Neural cell (in vitro differentiated cells): ENCODE measurements at regions not wholly inside any gene's neighbourhood (a gene's known extent, or its start where the extent isn't known, plus 50 kb on each side); places are given as distances from the start of the nearest gene placed in this dataset.

ENCODE experiments used
- H2AFZ ChIP-seq: fragments of 200-600, 300-800 bp; sonication (generic), shearing (Covaris generic); 2 replicates; pipeline ENCODE4 v1.6.0; 2014; ENCODE audit warnings: low read depth, mild to moderate bottlenecking, antibody characterized with exemption, low read length, moderate library complexity
- H3F3A ChIP-seq: fragments of 200-600 bp; shearing (Covaris generic); 2 replicates; pipeline ENCODE4 v1.6.1; 2016; ENCODE audit warnings: mild to moderate bottlenecking, moderate library complexity, mixed read lengths, antibody characterized with exemption, low read length; ENCODE audit not compliant: insufficient read depth, poor library complexity, severe bottlenecking
- H3K27ac ChIP-seq: fragments of 200-600, 300-800 bp; sonication (generic), shearing (Covaris generic); 2 replicates; pipeline ENCODE4 v1.5.1; 2014; ENCODE audit warnings: mild to moderate bottlenecking, low read length, moderate library complexity
- H3K27me3 ChIP-seq: fragments of 300-800, 200-600 bp; sonication (generic), shearing (Covaris generic); 2 replicates; pipeline ENCODE4 v1.6.0; 2014; ENCODE audit warnings: mild to moderate bottlenecking, low read depth, low read length, moderate library complexity; ENCODE audit not compliant: insufficient read depth
- H3K36me3 ChIP-seq: fragments of 300-800, 200-600 bp; sonication (generic), shearing (Covaris generic); 2 replicates; pipeline ENCODE4 v1.5.1; 2014; ENCODE audit warnings: mild to moderate bottlenecking, antibody characterized with exemption, low read length, moderate library complexity; ENCODE audit not compliant: insufficient read depth
- H3K4me2 ChIP-seq: fragments of 300-800, 200-600 bp; sonication (generic), shearing (Covaris generic); 2 replicates; pipeline ENCODE4 v1.6.0; 2014; ENCODE audit warnings: mild to moderate bottlenecking, low read length
- H3K4me3 ChIP-seq: fragments of 300-800, 200-600 bp; sonication (generic), shearing (Covaris generic); 2 replicates; pipeline ENCODE4 v1.5.1; 2014; ENCODE audit warnings: mild to moderate bottlenecking, low read length, moderate library complexity
- H3K79me2 ChIP-seq: fragments of 200-600 bp; shearing (Covaris generic); replicated peaks from 2 replicates; pipeline ENCODE4 v1.6.0; 2014; ENCODE audit warnings: mild to moderate bottlenecking, low read length, moderate library complexity; ENCODE audit not compliant: insufficient read depth
- H3K9ac ChIP-seq: fragments of 300-800, 200-600 bp; sonication (generic), shearing (Covaris generic); 2 replicates; pipeline ENCODE4 v1.6.1; 2016; ENCODE audit warnings: mild to moderate bottlenecking, low read length, mixed read lengths
- H3K9me2 ChIP-seq: fragments of 200-600 bp; shearing (Covaris generic); 2 replicates; pipeline ENCODE4 v1.6.1; 2016; ENCODE audit warnings: mild to moderate bottlenecking, low read length, mixed read lengths; ENCODE audit not compliant: insufficient read depth
- H3K9me3 ChIP-seq: fragments of 200-600, 300-800 bp; sonication (generic), shearing (Covaris generic); 2 replicates; pipeline ENCODE4 v1.6.1; 2016; ENCODE audit warnings: mild to moderate bottlenecking, mixed run types, low read length, moderate library complexity, mixed read lengths
- H4K20me1 ChIP-seq: fragments of 200-600 bp; shearing (Covaris generic); 2 replicates; pipeline ENCODE4 v1.6.1; 2016; ENCODE audit warnings: mild to moderate bottlenecking, mixed run types; ENCODE audit not compliant: insufficient read depth
- EP300 ChIP-seq: fragments of 450-650 bp; conservative IDR thresholded peaks from 2 replicates; pipeline ENCODE4 v1.6.1; 2014; ENCODE audit warnings: antibody characterized with exemption, mild to moderate bottlenecking, moderate library complexity; ENCODE audit not compliant: poor library complexity, severe bottlenecking
- EZH2 ChIP-seq: fragments of 200-600, 300-800 bp; shearing (Covaris generic), sonication (generic); IDR thresholded peaks from 2 replicates; pipeline ENCODE4 v1.6.1; 2014; ENCODE audit warnings: antibody characterized with exemption, low read length, borderline replicate concordance, mild to moderate bottlenecking; ENCODE audit not compliant: insufficient read depth, poor library complexity, severe bottlenecking
- MXI1 ChIP-seq: fragments of 450-650 bp; conservative IDR thresholded peaks from 2 replicates; pipeline ENCODE4 v1.6.1; 2014; ENCODE audit warnings: antibody characterized with exemption, mild to moderate bottlenecking; ENCODE audit not compliant: poor library complexity, severe bottlenecking
- POLR2AphosphoS5 ChIP-seq: IDR thresholded peaks from 2 replicates; pipeline ENCODE4 v1.6.1; 2012
- RAD21 ChIP-seq: fragments of 450-650 bp; conservative IDR thresholded peaks from 2 replicates; pipeline ENCODE4 v1.6.1; 2014; ENCODE audit warnings: antibody characterized with exemption, mild to moderate bottlenecking, moderate library complexity
- SMC3 ChIP-seq: fragments of 450-650 bp; conservative IDR thresholded peaks from 2 replicates; pipeline ENCODE4 v1.6.1; 2014; ENCODE audit warnings: antibody characterized with exemption, mild to moderate bottlenecking, moderate library complexity; ENCODE audit not compliant: poor library complexity
- TAF1 ChIP-seq: IDR thresholded peaks from 2 replicates; pipeline ENCODE4 v1.6.1; 2012; ENCODE audit warnings: low read depth
- TF ChIP-seq, protein P1 (sequence below): IDR thresholded peaks from 2 replicates; pipeline ENCODE4 v1.6.1; 2012; ENCODE audit warnings: borderline replicate concordance
- TF ChIP-seq, protein P2 (sequence below): fragments of 450-650 bp; IDR thresholded peaks from 2 replicates; pipeline ENCODE4 v1.5.1; 2014; ENCODE audit warnings: antibody characterized with exemption, mild to moderate bottlenecking, moderate library complexity; ENCODE audit not compliant: poor library complexity, severe bottlenecking

DNA sequence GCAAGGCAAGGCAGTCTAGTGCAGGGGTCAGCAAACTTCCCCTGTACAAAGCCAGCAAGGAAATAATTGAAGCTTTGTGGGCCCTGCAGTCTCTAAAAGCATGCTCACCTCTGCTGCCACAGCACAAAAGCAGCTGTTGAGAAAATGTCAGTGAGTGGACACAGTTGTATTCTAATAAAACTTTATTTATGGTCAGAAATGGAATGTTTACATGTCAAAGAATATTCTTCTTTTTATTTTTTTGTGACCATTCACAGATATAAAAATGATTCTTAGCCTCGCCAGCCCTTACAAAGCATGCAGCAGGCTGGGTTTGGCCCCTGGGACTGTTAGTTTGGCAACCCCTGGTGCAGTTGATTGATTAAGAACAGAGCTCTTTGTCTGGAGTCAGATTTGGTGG, 192.4 kb downstream of the BUB3 start:
- H4K20me1 ChIP-seq: no peaks in the 10 kb centered on the region
- no peak overlapping the region for H2AFZ ChIP-seq
- H3K79me2 ChIP-seq: no peaks in the 10 kb centered on the region
- H3K27ac ChIP-seq: no peak overlapping the region
- no peak overlapping the region for H3K4me2 ChIP-seq
- TF ChIP-seq MXI1: no peak
- no peak for TF ChIP-seq TAF1
- TF ChIP-seq, protein P1, sequence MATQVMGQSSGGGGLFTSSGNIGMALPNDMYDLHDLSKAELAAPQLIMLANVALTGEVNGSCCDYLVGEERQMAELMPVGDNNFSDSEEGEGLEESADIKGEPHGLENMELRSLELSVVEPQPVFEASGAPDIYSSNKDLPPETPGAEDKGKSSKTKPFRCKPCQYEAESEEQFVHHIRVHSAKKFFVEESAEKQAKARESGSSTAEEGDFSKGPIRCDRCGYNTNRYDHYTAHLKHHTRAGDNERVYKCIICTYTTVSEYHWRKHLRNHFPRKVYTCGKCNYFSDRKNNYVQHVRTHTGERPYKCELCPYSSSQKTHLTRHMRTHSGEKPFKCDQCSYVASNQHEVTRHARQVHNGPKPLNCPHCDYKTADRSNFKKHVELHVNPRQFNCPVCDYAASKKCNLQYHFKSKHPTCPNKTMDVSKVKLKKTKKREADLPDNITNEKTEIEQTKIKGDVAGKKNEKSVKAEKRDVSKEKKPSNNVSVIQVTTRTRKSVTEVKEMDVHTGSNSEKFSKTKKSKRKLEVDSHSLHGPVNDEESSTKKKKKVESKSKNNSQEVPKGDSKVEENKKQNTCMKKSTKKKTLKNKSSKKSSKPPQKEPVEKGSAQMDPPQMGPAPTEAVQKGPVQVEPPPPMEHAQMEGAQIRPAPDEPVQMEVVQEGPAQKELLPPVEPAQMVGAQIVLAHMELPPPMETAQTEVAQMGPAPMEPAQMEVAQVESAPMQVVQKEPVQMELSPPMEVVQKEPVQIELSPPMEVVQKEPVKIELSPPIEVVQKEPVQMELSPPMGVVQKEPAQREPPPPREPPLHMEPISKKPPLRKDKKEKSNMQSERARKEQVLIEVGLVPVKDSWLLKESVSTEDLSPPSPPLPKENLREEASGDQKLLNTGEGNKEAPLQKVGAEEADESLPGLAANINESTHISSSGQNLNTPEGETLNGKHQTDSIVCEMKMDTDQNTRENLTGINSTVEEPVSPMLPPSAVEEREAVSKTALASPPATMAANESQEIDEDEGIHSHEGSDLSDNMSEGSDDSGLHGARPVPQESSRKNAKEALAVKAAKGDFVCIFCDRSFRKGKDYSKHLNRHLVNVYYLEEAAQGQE: no peak
- no peak for TF ChIP-seq POLR2AphosphoS5
- no peak for TF ChIP-seq RAD21
- no peak for TF ChIP-seq SMC3
- TF ChIP-seq EP300: no peak
- no peak for TF ChIP-seq EZH2
- TF ChIP-seq, protein P2, sequence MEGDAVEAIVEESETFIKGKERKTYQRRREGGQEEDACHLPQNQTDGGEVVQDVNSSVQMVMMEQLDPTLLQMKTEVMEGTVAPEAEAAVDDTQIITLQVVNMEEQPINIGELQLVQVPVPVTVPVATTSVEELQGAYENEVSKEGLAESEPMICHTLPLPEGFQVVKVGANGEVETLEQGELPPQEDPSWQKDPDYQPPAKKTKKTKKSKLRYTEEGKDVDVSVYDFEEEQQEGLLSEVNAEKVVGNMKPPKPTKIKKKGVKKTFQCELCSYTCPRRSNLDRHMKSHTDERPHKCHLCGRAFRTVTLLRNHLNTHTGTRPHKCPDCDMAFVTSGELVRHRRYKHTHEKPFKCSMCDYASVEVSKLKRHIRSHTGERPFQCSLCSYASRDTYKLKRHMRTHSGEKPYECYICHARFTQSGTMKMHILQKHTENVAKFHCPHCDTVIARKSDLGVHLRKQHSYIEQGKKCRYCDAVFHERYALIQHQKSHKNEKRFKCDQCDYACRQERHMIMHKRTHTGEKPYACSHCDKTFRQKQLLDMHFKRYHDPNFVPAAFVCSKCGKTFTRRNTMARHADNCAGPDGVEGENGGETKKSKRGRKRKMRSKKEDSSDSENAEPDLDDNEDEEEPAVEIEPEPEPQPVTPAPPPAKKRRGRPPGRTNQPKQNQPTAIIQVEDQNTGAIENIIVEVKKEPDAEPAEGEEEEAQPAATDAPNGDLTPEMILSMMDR: no peak
- H3K36me3 ChIP-seq: no peaks in the 10 kb centered on the region
- H3K27me3 ChIP-seq: no peaks in the 10 kb centered on the region
- H3K9me3 ChIP-seq: no peaks in the 10 kb centered on the region
- no peak overlapping the region for H3K4me3 ChIP-seq
- H3K9me2 ChIP-seq: no peaks in the 10 kb centered on the region
- no peak overlapping the region for H3K9ac ChIP-seq
- no peaks in the 10 kb centered on the region for H3F3A ChIP-seq

DNA sequence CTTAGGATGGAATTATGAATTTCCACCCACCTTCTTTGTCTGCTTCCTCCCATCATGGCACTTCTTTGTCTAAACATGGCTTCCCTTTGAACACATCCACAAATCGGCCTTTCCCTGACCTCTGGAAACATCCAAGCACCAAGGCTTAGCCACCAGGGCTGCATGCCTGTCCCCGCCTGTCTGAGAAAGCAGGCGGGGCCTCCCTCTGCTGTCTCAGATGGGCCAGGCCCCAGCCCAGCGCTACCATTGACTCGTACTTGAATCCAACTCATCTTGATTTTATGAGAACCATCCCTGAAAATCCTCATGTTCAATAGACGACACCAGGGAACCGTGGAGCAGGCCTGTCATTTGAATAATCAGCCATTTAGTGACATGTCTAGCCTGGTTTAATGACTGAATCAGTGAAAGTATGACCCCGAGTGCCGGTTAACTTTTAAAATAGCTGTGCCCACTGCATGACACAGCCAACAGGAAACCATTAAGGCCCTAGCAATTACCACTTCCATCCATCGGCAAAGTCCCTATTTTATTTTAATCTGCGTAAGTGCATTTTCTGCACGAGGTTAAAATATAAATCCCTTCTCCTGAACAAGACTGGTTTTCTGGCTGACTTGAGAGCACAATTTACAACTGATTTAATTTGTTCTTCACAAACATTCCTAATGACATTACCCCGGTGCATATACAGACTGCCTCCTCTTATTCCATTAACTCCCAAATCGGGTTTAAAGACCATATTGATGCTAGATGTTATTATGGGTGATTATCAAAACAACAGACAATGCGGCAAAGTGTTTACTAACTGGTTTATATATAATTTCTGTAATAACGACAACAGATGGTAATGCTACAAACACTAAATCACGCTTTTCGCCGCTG, 194.7 kb downstream of the BUB3 start:
- H3K9ac ChIP-seq: no peak overlapping the region
- no peaks in the 10 kb centered on the region for H3K9me3 ChIP-seq
- H3K79me2 ChIP-seq: no peaks in the 10 kb centered on the region
- H3K9me2 ChIP-seq: no peaks in the 10 kb centered on the region
- no peak overlapping the region for H2AFZ ChIP-seq
- H3F3A ChIP-seq: no peaks in the 10 kb centered on the region
- H3K27ac ChIP-seq: no peak overlapping the region
- no peaks in the 10 kb centered on the region for H3K36me3 ChIP-seq
- no peak overlapping the region for H3K4me3 ChIP-seq
- TF ChIP-seq, protein P1: no peak
- TF ChIP-seq MXI1: no peak
- TF ChIP-seq EP300: no peak
- TF ChIP-seq, protein P2: no peak
- no peak for TF ChIP-seq SMC3
- TF ChIP-seq EZH2: no peak
- no peak for TF ChIP-seq POLR2AphosphoS5
- TF ChIP-seq TAF1: no peak
- no peak for TF ChIP-seq RAD21
- no peak overlapping the region for H3K4me2 ChIP-seq
- H4K20me1 ChIP-seq: no peaks in the 10 kb centered on the region
- H3K27me3 ChIP-seq: no peaks in the 10 kb centered on the region
